T-helper 2 cell treated with Interferon-gamma antibody and Interleukin-4, amounts not matched to agents 5 μg/mL and 100 μg/mL, for 36 hours (primary cell): ENCODE measurements at regions not wholly inside any gene's neighbourhood (a gene's known extent, or its start where the extent isn't known, plus 50 kb on each side); places are given as distances from the start of the nearest gene placed in this dataset.
"Not testable (repeated sequence)": the region's sequence is repeated elsewhere in the genome, so short reads cannot be mapped to it uniquely, and the experiment has no call there.

ENCODE experiments used
- DNase-seq: peaks from one replicate; pipeline ENCODE4 v3.0.0; 2021; ENCODE audit warnings: low spot score
- H3K27ac Mint-ChIP-seq: one replicate; pipeline ENCODE4 v1.8.0; 2021; ENCODE audit warnings: mild to moderate bottlenecking, mixed read lengths
- H3K27me3 Mint-ChIP-seq: one replicate; pipeline ENCODE4 v1.8.0; 2021; ENCODE audit warnings: low read depth, mixed read lengths
- H3K36me3 Mint-ChIP-seq: one replicate; pipeline ENCODE4 v1.8.0; 2021; ENCODE audit warnings: low read depth, mixed read lengths
- H3K4me1 Mint-ChIP-seq: one replicate; pipeline ENCODE4 v1.8.0; 2021; ENCODE audit warnings: low read depth, mixed read lengths
- H3K4me3 Mint-ChIP-seq: one replicate; pipeline ENCODE4 v1.8.0; 2022; ENCODE audit warnings: mild to moderate bottlenecking, moderate library complexity, mixed read lengths
- H3K9me3 Mint-ChIP-seq: one replicate; pipeline ENCODE4 v1.8.0; 2021; ENCODE audit warnings: mixed read lengths

GRCh38 chr20:4449957-4450715 lies 201.0 kb upstream of the ADRA1D start:
- H3K36me3 Mint-ChIP-seq: no peaks in the 10 kb centered on the region
- H3K4me1 Mint-ChIP-seq: no peaks in the 10 kb centered on the region
- no peak for DNase-seq
- H3K27ac Mint-ChIP-seq: no peak overlapping the region
- no peaks in the 10 kb centered on the region for H3K9me3 Mint-ChIP-seq
- no peak overlapping the region for H3K4me3 Mint-ChIP-seq
- peaks cover 13% of the 10 kb centered on the region for H3K27me3 Mint-ChIP-seq

- Mint-ChIP-seq H3K9me3 (no peaks in the 10 kb centered on the region), H3K36me3 (no peaks in the 10 kb centered on the region), H3K4me3 (no peak overlapping the region), H3K27ac (no peak overlapping the region), H3K27me3 (peaks cover 11% of the 10 kb centered on the region), H3K4me1 (no peaks in the 10 kb centered on the region)
- no peak for DNase-seq
These were observed 196.7 kb upstream of the ADRA1D start for GRCh38 chr20:4445784-4446183.

- no peaks in the 10 kb centered on the region for H3K4me1 Mint-ChIP-seq
- H3K4me3 Mint-ChIP-seq: no peak overlapping the region
- H3K27me3 Mint-ChIP-seq: peaks cover 11% of the 10 kb centered on the region
- H3K9me3 Mint-ChIP-seq: no peaks in the 10 kb centered on the region
- H3K36me3 Mint-ChIP-seq: no peaks in the 10 kb centered on the region
- H3K27ac Mint-ChIP-seq: no peak overlapping the region
- DNase-seq: no peak
These were observed 196.2 kb upstream of the ADRA1D start for GRCh38 chr20:4445331-4445730.

- H3K4me3 Mint-ChIP-seq: no peak overlapping the region
These were observed 195.3 kb upstream of the ADRA1D start for GRCh38 chr20:4444404-4444803.

GRCh38 chr20:4443016-4443415 lies 193.9 kb upstream of the ADRA1D start:
- Mint-ChIP-seq H3K4me3 (no peak overlapping the region), H3K27ac (no peak overlapping the region), H3K4me1 (no peaks in the 10 kb centered on the region), H3K9me3 (no peaks in the 10 kb centered on the region), H3K27me3 (peaks cover 7% of the 10 kb centered on the region), H3K36me3 (no peaks in the 10 kb centered on the region)
- DNase-seq: no peak

More at GRCh38 chr20:4444404-4444803, 195.3 kb upstream of the ADRA1D start:
- Mint-ChIP-seq H3K4me1 (no peaks in the 10 kb centered on the region), H3K27me3 (peaks cover 11% of the 10 kb centered on the region), H3K9me3 (no peaks in the 10 kb centered on the region), H3K27ac (no peak overlapping the region), H3K36me3 (no peaks in the 10 kb centered on the region)
- DNase-seq: no peak

GRCh38 chr20:4441871-4442270 lies 192.8 kb upstream of the ADRA1D start:
- H3K36me3 Mint-ChIP-seq: no peaks in the 10 kb centered on the region
- no peaks in the 10 kb centered on the region for H3K9me3 Mint-ChIP-seq
- H3K27ac Mint-ChIP-seq: no peak overlapping the region
- no peaks in the 10 kb centered on the region for H3K4me1 Mint-ChIP-seq
- no peak overlapping the region for H3K4me3 Mint-ChIP-seq
- H3K27me3 Mint-ChIP-seq: peaks cover 2% of the 10 kb centered on the region
- DNase-seq: no peak

- DNase-seq: no peak
- Mint-ChIP-seq H3K27me3 (peaks cover 2% of the 10 kb centered on the region), H3K9me3 (no peaks in the 10 kb centered on the region), H3K4me3 (no peak overlapping the region), H3K4me1 (no peaks in the 10 kb centered on the region), H3K27ac (no peak overlapping the region), H3K36me3 (no peaks in the 10 kb centered on the region)
These were observed 192.1 kb upstream of the ADRA1D start for GRCh38 chr20:4441191-4441590.

GRCh38 chr20:4439461-4439860 lies 190.4 kb upstream of the ADRA1D start:
- no peak overlapping the region for H3K27ac Mint-ChIP-seq
- no peaks in the 10 kb centered on the region for H3K4me1 Mint-ChIP-seq
- H3K27me3 Mint-ChIP-seq: peaks cover 10% of the 10 kb centered on the region
- DNase-seq: no peak
- no peaks in the 10 kb centered on the region for H3K36me3 Mint-ChIP-seq
- H3K9me3 Mint-ChIP-seq: no peaks in the 10 kb centered on the region
- no peak overlapping the region for H3K4me3 Mint-ChIP-seq

- H3K36me3 Mint-ChIP-seq: no peaks in the 10 kb centered on the region
- peaks cover 15% of the 10 kb centered on the region for H3K27me3 Mint-ChIP-seq
- H3K4me1 Mint-ChIP-seq: no peaks in the 10 kb centered on the region
- H3K4me3 Mint-ChIP-seq: no peak overlapping the region
- no peak overlapping the region for H3K27ac Mint-ChIP-seq
- H3K9me3 Mint-ChIP-seq: no peaks in the 10 kb centered on the region
- DNase-seq: no peak
These were observed 188.0 kb upstream of the ADRA1D start for GRCh38 chr20:4437131-4437530.

GRCh38 chr20:4435671-4436455 lies 186.8 kb upstream of the ADRA1D start:
- no peak for DNase-seq
- no peak overlapping the region for H3K4me3 Mint-ChIP-seq
- no peaks in the 10 kb centered on the region for H3K9me3 Mint-ChIP-seq
- H3K4me1 Mint-ChIP-seq: no peaks in the 10 kb centered on the region
- no peak overlapping the region for H3K27ac Mint-ChIP-seq
- no peaks in the 10 kb centered on the region for H3K36me3 Mint-ChIP-seq
- H3K27me3 Mint-ChIP-seq: peaks cover 20% of the 10 kb centered on the region

GRCh38 chr20:4435225-4435624 lies 186.1 kb upstream of the ADRA1D start:
- Mint-ChIP-seq H3K27ac (no peak overlapping the region), H3K4me1 (no peaks in the 10 kb centered on the region), H3K9me3 (no peaks in the 10 kb centered on the region), H3K36me3 (no peaks in the 10 kb centered on the region), H3K4me3 (no peak overlapping the region), H3K27me3 (peaks cover 20% of the 10 kb centered on the region)
- DNase-seq: no peak

GRCh38 chr20:4434681-4435080 lies 185.6 kb upstream of the ADRA1D start:
- Mint-ChIP-seq H3K36me3 (no peaks in the 10 kb centered on the region), H3K27ac (no peak overlapping the region), H3K27me3 (peaks cover 20% of the 10 kb centered on the region), H3K4me3 (no peak overlapping the region), H3K9me3 (no peaks in the 10 kb centered on the region), H3K4me1 (no peaks in the 10 kb centered on the region)
- DNase-seq: no peak

- Mint-ChIP-seq H3K4me1 (peaks cover 7% of the 10 kb centered on the region), H3K36me3 (no peaks in the 10 kb centered on the region), H3K27ac (no peak overlapping the region), H3K4me3 (no peak overlapping the region), H3K27me3 (peaks cover 18% of the 10 kb centered on the region), H3K9me3 (no peaks in the 10 kb centered on the region)
- DNase-seq: no peak
These were observed 182.4 kb upstream of the ADRA1D start for GRCh38 chr20:4431446-4431845.

GRCh38 chr20:4430826-4431225 lies 181.7 kb upstream of the ADRA1D start:
- H3K27ac Mint-ChIP-seq, DNase-seq, H3K4me1 Mint-ChIP-seq, H3K9me3 Mint-ChIP-seq, H3K36me3 Mint-ChIP-seq, H3K4me3 Mint-ChIP-seq: not testable (repeated sequence)
- H3K27me3 Mint-ChIP-seq: peaks cover 18% of the 10 kb centered on the region
